Astrocyte of the spinal cord (primary cell): ENCODE measurements at regions not wholly inside any gene's neighbourhood (a gene's known extent, or its start where the extent isn't known, plus 50 kb on each side); places are given as distances from the start of the nearest gene placed in this dataset.

Experiments
- DNase-seq: peaks from one replicate; pipeline ENCODE4 v3.0.0; 2011; ENCODE audit warnings: low read depth, low spot score
- H3K4me3 ChIP-seq: 2 replicates; pipeline ENCODE4 v1.5.1; 2011; ENCODE audit warnings: low read depth, mild to moderate bottlenecking, low read length, moderate library complexity
- in situ Hi-C: cut with HindIII; loops from 2 replicates; pipeline ENCODE4 v1.10.0; 2017; ENCODE audit warnings: low sequenced_read_pairs
- TF ChIP-seq, protein P1 (sequence below): IDR thresholded peaks from 2 replicates; pipeline ENCODE4 v1.5.1; 2012; ENCODE audit warnings: low read depth, mild to moderate bottlenecking, low read length, inconsistent platforms

DNA sequence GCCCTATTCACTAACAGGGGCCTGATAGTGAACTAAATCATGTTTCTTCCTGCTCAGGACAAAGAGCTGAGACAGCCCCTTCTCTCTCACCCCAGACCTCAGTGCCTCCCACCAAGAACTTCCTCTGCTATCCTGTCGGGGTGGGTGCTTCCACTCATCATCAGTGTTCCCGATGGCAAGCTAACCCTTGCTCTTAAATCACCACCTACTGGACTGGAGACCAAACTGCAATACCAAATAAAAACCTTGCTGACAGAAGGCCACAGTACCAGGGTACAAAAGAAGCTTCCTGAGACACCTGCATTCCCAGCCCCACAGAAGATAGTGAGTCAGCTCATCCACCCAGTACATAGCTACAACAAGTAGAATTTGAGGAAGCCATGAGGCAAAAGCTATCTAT, 799.5 kb downstream of the LTN1 start:
- in situ Hi-C loops: no loop called here
- TF ChIP-seq, protein P1, sequence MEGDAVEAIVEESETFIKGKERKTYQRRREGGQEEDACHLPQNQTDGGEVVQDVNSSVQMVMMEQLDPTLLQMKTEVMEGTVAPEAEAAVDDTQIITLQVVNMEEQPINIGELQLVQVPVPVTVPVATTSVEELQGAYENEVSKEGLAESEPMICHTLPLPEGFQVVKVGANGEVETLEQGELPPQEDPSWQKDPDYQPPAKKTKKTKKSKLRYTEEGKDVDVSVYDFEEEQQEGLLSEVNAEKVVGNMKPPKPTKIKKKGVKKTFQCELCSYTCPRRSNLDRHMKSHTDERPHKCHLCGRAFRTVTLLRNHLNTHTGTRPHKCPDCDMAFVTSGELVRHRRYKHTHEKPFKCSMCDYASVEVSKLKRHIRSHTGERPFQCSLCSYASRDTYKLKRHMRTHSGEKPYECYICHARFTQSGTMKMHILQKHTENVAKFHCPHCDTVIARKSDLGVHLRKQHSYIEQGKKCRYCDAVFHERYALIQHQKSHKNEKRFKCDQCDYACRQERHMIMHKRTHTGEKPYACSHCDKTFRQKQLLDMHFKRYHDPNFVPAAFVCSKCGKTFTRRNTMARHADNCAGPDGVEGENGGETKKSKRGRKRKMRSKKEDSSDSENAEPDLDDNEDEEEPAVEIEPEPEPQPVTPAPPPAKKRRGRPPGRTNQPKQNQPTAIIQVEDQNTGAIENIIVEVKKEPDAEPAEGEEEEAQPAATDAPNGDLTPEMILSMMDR: no peak
- H3K4me3 ChIP-seq: no peak overlapping the region
- DNase-seq: no peak

DNA sequence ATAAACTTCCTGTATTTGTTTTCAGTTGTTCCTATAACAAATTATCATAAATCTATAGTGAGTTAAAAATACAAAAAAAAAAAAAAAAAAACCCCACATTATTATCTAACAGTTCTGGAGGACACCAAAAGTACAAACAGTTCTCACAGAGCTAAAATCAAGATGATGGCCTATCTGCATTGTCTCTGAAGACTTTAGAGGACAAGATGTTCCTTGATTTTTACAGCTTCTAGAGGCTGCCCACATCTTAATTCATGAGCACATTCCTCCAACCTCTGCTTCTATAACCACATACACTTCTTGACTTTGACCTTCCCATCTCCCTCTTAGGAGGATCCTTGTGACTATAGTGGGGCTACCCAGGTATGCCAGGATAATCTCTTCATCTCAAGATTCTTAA, 806.1 kb downstream of the LTN1 start:
- no peak overlapping the region for H3K4me3 ChIP-seq
- TF ChIP-seq, protein P1: no peak
- no peak for DNase-seq
- in situ Hi-C loops: no loop called here

DNA sequence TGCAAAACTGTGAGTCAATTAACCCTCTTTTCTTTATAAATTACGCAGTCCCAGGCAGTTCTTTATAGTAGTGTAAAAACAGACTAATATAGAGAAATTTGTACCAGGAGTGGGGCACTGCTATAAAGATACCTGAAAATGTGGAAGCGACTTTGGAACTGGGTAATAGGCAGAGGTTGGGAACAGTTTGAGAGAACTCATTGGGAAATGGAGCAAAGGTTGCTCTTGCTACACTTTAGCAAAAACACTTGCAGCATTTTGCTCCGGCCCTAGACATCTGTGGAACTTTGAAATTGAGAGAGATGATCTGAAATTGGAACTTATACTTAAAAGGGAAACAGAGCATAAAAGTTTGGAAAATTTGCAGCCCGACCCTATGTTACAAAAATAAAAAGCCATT, 810.9 kb downstream of the LTN1 start:
- DNase-seq: no peak
- H3K4me3 ChIP-seq: no peak overlapping the region
- TF ChIP-seq, protein P1: no peak
- in situ Hi-C loops: no loop called here

DNA sequence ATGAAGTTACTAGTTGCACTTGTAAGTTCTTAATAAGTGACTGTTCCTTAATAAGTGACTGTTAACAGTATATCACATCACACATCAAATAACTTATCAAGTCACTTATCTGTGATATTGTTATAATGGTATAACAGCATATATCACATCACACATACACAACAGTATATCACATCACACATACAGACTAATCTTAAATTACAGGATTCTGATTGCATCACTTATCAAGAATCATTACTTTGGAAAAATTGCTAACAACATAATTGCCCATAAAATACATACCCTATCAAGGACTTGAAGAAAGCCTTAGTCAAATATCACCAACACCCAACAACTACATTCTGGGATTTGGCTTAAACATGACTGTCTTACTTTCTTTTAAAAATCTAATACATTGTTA, 813.5 kb downstream of the LTN1 start:
- in situ Hi-C loops: no loop called here
- no peak for DNase-seq
- TF ChIP-seq, protein P1: no peak
- H3K4me3 ChIP-seq: no peak overlapping the region

DNA sequence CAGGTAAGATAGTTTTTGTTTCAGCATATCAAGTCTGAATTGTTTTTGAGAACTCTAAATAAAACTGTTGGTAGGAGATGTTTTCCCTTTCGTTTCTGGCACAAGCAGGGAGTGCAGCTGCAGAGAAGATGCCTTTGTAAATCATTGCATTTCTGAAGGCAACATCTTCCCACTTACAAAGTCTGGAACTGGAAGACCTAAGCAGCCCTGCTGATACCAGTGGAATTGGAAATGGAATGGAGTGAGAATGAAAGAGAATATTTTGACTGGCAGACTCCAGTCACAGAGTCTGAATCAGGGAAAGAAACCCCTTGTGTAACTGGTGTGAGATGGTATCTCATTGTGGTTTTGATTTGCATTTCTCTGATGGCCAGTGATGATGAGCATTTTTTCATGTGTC, 815.6 kb downstream of the LTN1 start:
- DNase-seq: no peak
- in situ Hi-C loops: no loop called here
- H3K4me3 ChIP-seq: no peak overlapping the region

DNA sequence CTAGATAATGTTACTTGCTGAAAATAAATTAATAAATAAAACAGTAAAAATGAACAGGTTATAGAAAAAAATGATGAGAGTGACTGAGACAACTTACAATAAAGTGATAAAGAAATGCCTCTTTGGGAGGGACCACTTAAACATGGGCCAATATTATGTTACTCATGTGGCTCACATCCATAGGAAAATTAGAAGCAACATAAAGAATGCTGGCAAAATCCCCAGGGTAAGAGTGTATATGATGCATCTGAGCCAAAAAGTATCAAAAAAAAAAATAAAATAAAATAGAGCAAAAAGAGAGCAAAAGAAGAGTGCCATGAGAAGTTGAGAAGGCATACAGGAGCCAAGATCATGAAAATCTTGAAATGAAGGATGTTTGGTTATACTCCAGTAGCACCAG, 818.0 kb downstream of the LTN1 start:
- TF ChIP-seq, protein P1: no peak
- no peak for DNase-seq

More for the DNA sequence above, 815.6 kb downstream of the LTN1 start:
- TF ChIP-seq, protein P1: no peak

DNA sequence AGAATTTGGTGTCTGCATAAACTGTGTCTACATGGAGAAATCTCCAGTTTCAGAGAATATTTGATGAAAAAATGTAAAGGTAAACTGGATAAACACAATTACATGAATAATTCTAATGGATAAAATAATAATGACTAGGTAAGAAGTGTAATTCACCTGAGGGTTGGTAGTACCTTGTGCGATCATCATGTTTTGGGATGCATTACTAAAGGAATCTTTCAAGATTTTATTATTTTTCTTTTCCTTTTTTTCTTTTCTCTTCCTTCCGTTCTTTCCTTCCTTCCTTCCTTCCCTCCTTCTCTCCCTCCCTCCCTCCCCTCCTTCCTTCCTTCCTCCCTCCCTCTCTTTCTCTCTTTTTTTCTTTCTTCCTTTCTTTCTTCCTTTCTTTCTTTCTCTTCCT, 818.7 kb downstream of the LTN1 start:
- no peak for DNase-seq
- in situ Hi-C loops: no loop called here
- H3K4me3 ChIP-seq: no peak overlapping the region
- TF ChIP-seq, protein P1: no peak

More for the DNA sequence above, 818.0 kb downstream of the LTN1 start:
- in situ Hi-C loops: no loop called here
- no peak overlapping the region for H3K4me3 ChIP-seq
